ENCODE measurements at regions not wholly inside any gene's neighbourhood (a gene's known extent, or its start where the extent isn't known, plus 50 kb on each side); places are given as distances from the start of the nearest gene placed in this dataset.

GRCh38 chr20:39289831-39290230 lies 327.7 kb downstream of the DHX35 start:
- TF ChIP-seq, protein P1, sequence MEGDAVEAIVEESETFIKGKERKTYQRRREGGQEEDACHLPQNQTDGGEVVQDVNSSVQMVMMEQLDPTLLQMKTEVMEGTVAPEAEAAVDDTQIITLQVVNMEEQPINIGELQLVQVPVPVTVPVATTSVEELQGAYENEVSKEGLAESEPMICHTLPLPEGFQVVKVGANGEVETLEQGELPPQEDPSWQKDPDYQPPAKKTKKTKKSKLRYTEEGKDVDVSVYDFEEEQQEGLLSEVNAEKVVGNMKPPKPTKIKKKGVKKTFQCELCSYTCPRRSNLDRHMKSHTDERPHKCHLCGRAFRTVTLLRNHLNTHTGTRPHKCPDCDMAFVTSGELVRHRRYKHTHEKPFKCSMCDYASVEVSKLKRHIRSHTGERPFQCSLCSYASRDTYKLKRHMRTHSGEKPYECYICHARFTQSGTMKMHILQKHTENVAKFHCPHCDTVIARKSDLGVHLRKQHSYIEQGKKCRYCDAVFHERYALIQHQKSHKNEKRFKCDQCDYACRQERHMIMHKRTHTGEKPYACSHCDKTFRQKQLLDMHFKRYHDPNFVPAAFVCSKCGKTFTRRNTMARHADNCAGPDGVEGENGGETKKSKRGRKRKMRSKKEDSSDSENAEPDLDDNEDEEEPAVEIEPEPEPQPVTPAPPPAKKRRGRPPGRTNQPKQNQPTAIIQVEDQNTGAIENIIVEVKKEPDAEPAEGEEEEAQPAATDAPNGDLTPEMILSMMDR (IDR thresholded peaks at IDR 0.05; ENCODE audit: borderline replicate concordance, extremely low read depth, insufficient read depth): no peak
- Histone ChIP-seq H3K4me3 (ENCODE audit: low read length in 3 of 3) (no peak overlapping the region), H3K4me1 (ENCODE audit: control insufficient read depth in 2 of 3, insufficient read depth in 2 of 3, low read depth in 1 of 3, low read length in 3 of 3) (no peaks in the 10 kb centered on the region), H3K9me3 (ENCODE audit: control insufficient read depth in 2 of 3, insufficient read depth in 1 of 3, low read length in 3 of 3) (no peaks in the 10 kb centered on the region), H3K27ac (ENCODE audit: low read depth in 2 of 2, low read length in 2 of 2) (no peak overlapping the region), H3K36me3 (ENCODE audit: control insufficient read depth in 2 of 3, insufficient read depth in 3 of 3, low read length in 3 of 3) (no peaks in the 10 kb centered on the region), H3K27me3 (ENCODE audit: control insufficient read depth, insufficient read depth, low read length) (no peaks in the 10 kb centered on the region), H3K9ac (ENCODE audit: low read length in 3 of 3) (no peak overlapping the region)
- no peak for DNase-seq
- intact Hi-C loops (cut with DNase I): no loop called here
- no peak for FAIRE-seq

DNA sequence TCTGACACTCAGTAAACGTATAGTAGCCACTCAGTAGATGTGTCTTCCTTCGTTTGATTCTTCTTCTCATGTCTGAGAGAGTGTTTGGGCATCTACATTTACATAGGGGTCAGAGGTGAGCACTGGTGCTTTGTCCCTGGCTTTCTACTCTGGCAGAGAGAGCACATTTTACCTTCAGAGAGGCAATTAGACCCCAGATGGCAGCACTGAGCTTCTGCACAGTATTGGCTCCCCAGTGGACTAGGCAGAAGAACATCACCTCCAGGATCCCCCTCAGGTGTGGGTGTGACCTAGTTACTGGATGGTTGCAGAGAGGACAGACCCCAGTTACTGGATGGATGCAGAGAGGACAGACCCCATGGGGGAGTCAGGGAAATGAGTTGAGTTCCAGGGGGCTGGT lies 327.2 kb downstream of the DHX35 start:
- Histone ChIP-seq H3K27ac (ENCODE audit: low read depth in 2 of 2, low read length in 2 of 2) (no peak overlapping the region), H3K27me3 (ENCODE audit: control insufficient read depth, insufficient read depth, low read length) (no peaks in the 10 kb centered on the region), H3K4me3 (ENCODE audit: low read length in 3 of 3) (no peak overlapping the region), H3K4me1 (ENCODE audit: control insufficient read depth in 2 of 3, insufficient read depth in 2 of 3, low read depth in 1 of 3, low read length in 3 of 3) (no peaks in the 10 kb centered on the region), H3K36me3 (ENCODE audit: control insufficient read depth in 2 of 3, insufficient read depth in 3 of 3, low read length in 3 of 3) (no peaks in the 10 kb centered on the region), H3K9ac (ENCODE audit: low read length in 3 of 3) (no peak overlapping the region), H3K9me3 (ENCODE audit: control insufficient read depth in 2 of 3, insufficient read depth in 1 of 3, low read length in 3 of 3) (no peaks in the 10 kb centered on the region)
- TF ChIP-seq, protein P1 (IDR thresholded peaks at IDR 0.05; ENCODE audit: borderline replicate concordance, extremely low read depth, insufficient read depth): no peak
- intact Hi-C loops (cut with DNase I): no loop called here
- DNase-seq (no peak), FAIRE-seq (no peak)

DNA sequence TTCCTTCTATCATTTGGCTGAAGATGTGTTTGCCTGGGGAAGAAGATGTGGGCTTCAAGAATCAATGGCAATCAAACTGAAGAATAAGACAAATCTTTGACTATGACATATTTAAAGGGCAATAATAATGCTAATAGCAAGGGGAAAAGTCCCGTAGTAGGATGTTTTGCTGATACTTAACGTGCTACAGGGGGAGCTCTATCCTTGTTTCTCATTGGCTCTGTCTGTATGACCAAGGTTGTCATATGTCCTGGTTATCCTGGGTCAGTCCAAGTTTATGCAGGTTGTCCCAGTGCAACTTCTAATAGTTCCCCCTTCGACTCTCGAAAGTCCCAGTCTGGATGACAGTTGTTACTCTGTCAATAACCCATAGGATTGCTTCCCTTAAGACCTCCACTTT lies 321.3 kb downstream of the DHX35 start:
- Histone ChIP-seq H3K36me3 (ENCODE audit: control insufficient read depth in 2 of 3, insufficient read depth in 3 of 3, low read length in 3 of 3) (no peaks in the 10 kb centered on the region), H3K9ac (ENCODE audit: low read length in 3 of 3) (no peak overlapping the region), H3K27ac (ENCODE audit: low read depth in 2 of 2, low read length in 2 of 2) (no peak overlapping the region), H3K4me3 (ENCODE audit: low read length in 3 of 3) (no peak overlapping the region), H3K27me3 (ENCODE audit: control insufficient read depth, insufficient read depth, low read length) (no peaks in the 10 kb centered on the region), H3K4me1 (ENCODE audit: control insufficient read depth in 2 of 3, insufficient read depth in 2 of 3, low read depth in 1 of 3, low read length in 3 of 3) (no peaks in the 10 kb centered on the region), H3K9me3 (ENCODE audit: control insufficient read depth in 2 of 3, insufficient read depth in 1 of 3, low read length in 3 of 3) (no peaks in the 10 kb centered on the region)
- FAIRE-seq (no peak), DNase-seq (no peak)
- TF ChIP-seq, protein P1 (IDR thresholded peaks at IDR 0.05; ENCODE audit: borderline replicate concordance, extremely low read depth, insufficient read depth): no peak
- intact Hi-C loops (cut with DNase I): no loop called here

- intact Hi-C loops (cut with DNase I): no loop called here
- FAIRE-seq (no peak), DNase-seq (peak in 3 of 5 donors; percentile 32 to 45 (median 39))
- Histone ChIP-seq H3K36me3 (ENCODE audit: control insufficient read depth in 2 of 3, insufficient read depth in 3 of 3, low read length in 3 of 3) (no peaks in the 10 kb centered on the region), H3K9me3 (ENCODE audit: control insufficient read depth in 2 of 3, insufficient read depth in 1 of 3, low read length in 3 of 3) (no peaks in the 10 kb centered on the region), H3K27ac (ENCODE audit: low read depth in 2 of 2, low read length in 2 of 2) (no peak overlapping the region), H3K9ac (ENCODE audit: low read length in 3 of 3) (no peak overlapping the region), H3K4me3 (ENCODE audit: low read length in 3 of 3) (no peak overlapping the region), H3K4me1 (ENCODE audit: control insufficient read depth in 2 of 3, insufficient read depth in 2 of 3, low read depth in 1 of 3, low read length in 3 of 3) (no peaks in the 10 kb centered on the region), H3K27me3 (ENCODE audit: control insufficient read depth, insufficient read depth, low read length) (no peaks in the 10 kb centered on the region)
- TF ChIP-seq, protein P1 (IDR thresholded peaks at IDR 0.05; ENCODE audit: borderline replicate concordance, extremely low read depth, insufficient read depth): no peak
Measured at GRCh38 chr20:39282619-39283092, 320.5 kb downstream of the DHX35 start.

Data from kidney (tissue), 13 donors.